ENCODE measurements at regions not wholly inside any gene's neighbourhood (a gene's known extent, or its start where the extent isn't known, plus 50 kb on each side); places are given as distances from the start of the nearest gene placed in this dataset.
A peak's percentile ranks its signal among the peaks of the same experiment; 100 is the strongest.

DNA sequence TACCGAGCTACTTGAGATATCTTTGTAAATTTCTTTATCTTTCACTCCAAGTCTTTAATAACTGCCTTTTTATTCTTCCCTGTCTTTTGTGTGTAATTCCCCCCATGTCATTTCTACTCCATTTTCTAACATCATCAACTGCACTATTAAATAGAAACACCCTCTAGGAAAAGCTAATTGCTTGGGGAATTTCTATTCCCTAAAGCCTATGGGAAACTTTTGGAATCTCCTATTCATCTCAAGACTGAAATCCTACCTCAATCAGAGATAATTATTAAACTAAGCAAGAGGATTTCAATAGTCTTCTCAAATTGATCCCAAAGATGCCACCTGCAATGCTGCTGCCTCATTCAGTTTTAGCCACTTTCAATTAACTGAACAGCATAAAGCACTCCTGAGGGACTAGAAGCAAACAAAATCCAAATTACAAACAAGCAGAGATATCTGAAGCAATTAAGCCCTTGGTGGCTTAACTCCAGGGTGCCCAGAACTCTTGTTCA lies 598.7 kb downstream of the IGSF11 start:
- no peak for DNase-seq (ENCODE audit: low spot score)

DNA sequence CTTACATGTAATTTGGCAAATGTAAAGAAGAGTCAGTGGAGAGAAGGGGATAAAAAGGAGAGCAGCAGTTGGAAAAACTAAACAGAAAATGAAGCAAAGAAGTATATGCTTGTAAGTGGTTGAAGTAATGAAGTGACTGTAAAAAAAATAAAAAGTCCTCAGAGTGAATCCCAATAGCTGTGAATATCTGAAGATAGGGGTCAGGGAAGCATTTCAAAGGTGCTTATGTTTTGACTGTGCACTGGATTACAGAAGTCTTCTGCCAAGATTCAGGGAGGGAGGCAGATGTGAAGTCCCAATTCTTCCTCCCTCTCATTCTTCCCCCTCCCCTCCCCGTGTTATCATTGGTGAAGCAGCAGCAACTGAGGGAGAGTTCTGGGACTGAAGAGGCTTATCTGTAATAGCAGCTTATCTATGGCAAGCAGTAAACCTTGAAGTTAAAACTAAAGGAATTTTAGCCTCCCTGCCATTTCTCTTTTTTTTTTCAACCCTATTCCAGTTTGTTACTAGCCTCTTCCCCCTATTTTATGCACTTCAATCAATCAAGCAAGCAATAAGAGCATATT lies 597.9 kb downstream of the IGSF11 start:
- no peak for DNase-seq (ENCODE audit: low spot score)

DNA sequence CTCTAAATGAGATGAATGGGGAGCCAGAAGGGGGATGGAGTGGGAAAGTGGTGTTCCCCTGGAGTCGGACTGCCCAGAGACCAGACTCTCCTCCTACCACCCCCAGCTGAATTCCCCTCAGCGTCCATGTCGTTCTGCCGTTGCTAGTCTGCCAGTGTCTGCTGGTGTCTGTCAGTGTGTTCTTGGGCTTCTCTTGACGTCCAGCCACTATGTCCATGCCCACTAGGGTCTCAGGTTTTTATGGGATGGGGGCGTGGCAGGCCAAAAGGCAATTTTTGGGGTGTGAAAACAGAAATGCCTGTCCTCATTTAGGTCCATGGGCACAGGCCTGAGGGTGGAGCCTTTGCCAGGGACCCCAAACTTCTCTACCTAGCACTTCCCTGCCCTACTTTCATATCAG lies 589.6 kb downstream of the IGSF11 start:
- DNase-seq (ENCODE audit: low spot score), result no peak

DNA sequence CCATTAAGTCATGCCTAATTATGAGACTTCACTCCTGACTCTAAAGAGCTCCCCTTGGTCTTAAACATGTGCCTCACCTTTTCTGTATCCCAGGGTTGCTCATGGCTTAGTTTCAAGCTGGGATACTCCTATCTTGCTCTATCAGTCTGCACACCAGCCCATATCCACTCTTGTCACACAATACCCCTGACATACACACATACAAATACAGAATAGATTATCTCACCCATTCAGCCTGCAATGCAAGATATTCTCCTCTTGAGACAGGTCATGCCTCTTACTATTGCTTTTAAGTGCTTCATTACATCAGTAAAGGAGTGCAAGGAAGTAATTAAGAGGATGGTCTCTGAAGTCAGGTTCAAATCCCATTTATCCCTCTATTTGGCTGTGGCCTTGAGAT lies 587.3 kb downstream of the IGSF11 start:
- no peak for DNase-seq (ENCODE audit: low spot score)

DNA sequence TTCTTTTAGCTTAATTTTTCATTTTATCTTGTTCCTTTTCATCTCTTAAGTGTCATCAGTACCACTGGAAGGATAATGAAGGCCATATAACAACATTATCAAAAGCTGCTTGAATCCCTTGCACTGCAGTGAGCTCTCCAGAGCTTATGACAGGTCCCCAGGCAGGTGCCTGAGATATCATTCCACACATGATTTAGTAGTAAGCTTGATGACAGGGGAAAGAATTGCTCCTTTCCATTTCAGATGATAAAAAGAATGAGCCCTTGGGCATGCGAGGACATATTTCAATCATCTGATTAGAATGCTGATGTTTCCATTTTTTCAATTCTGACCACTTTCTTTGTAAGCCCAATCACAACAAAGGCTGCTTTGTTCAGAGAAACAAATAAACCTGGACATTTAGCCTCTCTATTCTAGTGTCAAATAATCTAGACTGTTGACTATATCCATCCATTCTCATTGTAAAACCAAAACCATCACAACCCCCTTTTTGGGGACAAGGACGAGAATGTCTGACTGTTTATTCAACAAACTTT lies 567.8 kb downstream of the IGSF11 start:
- no peak for DNase-seq (ENCODE audit: low spot score)

DNA sequence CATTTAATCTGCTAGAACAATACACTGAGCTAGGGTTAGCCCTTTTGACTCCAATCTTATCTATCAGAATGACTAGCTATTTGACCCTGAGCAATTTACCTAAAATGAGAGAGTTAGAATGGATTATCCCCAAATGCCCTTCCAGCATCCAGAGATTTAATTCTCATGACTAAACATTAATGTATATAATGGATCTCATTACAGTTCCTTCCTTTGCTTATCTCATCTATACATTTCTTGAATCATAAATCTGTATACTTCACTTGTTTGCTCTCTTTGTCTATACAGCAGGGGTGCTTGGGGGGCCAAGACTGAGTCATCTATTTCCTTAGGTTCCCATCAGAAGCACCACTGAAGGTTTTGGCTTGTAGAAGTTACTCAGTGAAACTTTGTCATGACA lies 565.8 kb downstream of the IGSF11 start:
- no peak for DNase-seq (ENCODE audit: low spot score)

DNA sequence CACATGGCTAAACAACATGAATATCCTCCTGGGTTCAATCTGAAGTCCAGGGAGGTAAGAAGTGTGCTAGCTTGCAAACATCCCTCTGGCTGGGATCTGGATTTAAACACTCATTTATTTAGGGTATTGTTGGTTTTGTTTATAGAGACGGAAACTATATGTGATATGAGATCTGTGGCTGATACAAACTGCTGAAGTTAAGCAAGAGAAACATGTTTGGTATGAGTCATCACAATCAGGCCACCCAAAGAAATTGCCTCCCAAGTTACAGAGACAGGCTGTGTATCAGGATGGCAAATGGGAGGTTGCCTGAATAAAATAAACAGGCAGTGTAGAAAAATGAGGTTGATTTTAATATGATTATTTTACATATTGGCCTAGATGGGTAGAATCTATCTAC lies 562.1 kb downstream of the IGSF11 start:
- no peak for DNase-seq (ENCODE audit: low spot score)

DNA sequence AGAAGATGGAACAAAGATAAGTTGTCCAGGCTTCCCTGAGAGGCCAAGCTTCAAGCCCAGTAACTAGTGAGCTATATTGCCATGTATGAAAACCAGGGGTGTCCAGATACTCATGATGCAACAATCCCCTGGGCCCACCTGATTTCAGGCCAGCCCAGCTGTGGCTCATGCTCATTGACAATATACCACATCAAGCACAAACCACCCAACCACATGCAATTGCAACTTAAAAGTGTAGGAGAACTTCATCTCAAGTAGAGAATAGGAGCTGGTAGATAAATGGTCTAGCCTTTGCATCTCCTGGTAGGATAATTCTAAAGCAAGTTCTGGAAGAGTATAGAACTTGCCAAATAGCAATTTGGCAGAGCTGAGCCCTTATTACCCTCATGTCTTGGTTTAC lies 561.3 kb downstream of the IGSF11 start:
- no peak for DNase-seq (ENCODE audit: low spot score)

DNA sequence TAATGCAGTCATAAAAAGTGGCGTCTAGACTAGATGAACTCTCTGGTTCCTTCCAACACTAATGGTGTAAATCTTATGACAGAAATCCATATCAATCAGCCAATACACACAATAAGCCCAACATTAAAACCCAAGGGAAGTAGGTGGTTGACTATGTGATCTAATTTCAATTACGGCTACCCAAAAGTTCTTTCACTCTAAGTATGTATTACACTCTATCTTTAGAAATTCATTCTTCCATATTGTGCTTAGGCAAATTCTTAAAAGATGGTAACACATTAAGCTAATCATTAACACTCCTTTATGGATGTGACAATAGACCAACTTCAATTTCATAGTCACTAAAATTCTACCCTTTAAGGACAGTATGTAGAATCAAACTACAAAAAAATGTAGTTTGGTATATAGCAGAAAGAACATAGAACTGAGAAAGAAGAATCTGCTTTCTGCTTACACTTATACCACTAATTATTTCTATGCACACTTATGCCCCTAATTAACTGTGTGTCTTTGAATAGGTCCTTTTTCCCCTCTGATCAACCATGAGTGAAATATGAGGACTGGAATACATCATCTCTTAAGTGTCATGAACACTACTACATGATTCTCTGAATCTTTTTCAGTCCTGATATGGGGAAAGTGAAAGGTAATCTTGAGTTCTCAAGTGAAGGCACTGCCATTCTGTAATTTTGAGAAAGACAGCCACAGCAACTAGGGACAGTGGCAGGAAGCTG lies 557.6 kb downstream of the IGSF11 start:
- no peak for DNase-seq (ENCODE audit: low spot score)

DNA sequence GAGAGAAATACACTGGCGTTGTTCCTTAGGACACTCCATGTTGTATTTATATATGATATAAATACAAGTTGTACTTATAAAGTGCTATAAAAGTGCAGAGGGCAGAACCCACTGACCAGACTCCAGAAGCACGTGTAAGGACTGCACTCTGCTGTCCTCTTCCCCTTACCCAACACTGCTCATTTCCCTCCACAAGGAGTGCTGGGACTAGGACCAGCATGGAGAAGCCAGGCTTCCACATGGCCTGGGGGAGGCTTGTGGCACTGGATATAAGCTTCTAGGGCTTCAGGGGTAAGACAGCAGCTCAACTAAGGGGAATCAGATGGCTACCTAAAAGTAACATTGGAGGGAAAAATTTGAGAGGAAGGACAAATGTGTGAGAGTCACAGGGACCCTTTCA lies 556.9 kb downstream of the IGSF11 start:
- DNase-seq (ENCODE audit: low spot score), result no peak

DNA sequence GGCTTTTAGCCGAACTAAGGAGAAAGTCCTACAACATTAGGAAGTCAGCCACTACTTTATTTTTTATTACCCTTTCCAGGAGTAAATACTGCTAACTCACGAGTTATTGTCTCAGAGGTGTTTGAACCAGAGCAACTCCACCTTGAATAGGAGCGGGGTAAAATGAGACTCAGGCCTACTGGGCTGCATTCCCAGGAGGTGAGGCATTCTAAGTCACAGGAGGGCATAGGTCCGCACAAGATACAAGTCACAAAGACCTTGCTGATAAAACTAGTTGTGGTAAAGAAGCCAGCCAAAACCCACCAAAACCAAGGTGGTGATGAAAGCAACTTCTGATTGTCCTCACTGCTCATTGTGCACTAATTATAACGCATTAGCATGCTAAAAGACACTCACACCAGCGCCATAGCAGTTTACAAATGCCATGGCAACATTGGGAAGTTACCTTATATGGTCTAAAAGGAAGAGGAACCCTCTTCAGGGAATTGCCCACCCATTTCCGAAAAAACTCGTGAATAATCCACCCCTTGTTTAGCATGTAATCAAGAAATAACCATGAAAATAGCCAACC lies 555.9 kb downstream of the IGSF11 start:
- DNase-seq (ENCODE audit: low spot score), result no peak

DNA sequence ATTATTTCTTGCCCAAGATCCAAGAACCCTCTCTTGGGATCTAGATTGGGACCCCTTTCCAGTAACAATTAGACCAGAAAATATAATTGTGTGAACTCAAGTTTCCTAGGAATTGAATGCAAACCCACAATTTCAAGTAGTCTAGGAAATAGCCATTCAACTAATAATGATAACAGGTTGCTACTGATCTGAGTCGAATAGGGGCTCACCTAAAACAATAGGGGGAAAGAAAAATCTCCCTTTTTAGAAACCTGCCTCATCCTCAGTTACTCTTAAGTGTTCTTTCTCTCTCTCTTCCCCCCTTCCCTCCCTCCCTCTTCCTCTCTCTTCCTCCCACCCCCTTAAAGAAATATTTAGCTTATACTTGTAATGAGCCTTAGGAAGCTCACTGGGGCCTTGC lies 555.3 kb downstream of the IGSF11 start:
- no peak for DNase-seq (ENCODE audit: low spot score)

DNA sequence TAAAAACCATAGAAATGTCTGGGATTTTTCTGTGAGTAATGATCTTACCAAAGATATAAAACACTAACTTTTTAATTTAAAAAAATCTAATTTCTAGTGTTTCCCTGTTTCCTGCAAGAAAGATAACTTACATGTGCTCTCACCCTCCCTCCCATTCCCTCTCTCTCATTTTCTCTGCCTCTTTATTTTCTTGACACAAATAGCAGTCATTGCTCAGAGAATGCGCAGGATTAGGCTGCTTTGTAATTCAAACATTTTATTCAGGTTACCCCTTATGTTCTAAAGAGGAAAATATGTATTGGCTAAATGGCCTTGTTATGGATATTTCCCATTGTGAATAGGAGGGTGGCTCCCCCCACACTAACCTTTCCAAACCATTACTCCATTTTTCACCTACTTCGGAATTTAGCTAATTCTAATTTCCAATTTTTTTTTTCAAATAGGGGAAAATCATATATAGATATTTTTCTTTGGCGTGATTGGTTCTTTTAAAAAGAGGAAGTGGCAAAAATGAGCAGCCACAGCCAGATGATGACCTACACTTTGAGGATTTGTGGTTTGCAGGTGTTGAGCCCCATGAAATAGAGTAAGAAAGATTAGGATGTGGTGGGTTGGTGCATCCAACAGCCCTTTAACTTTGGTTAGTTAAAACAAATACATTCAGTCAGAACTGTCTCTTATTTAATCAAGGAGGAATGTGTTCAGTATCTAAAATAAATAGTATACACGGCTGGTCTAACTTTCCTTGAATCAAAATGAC lies 554.4 kb downstream of the IGSF11 start:
- no peak for DNase-seq (ENCODE audit: low spot score)

DNA sequence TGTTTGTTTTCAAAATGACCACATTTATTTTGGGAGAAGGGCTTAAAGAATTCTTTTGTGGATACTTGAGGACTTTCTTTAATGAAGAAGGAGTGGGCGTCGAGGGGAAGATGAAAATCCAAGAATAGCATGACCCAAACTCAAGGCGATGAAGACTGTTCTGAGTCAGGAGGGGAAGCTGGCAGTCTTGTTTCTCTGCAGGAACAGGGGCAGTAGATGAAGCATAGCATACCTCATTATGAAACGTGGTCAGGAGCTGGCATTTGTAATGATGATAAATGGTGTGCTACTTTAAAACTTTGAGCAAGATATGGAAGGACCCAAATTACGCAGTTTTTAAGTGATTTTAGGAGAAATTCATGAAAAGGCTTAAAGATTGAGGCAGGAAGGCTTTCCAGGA lies 549.0 kb downstream of the IGSF11 start:
- no peak for DNase-seq (ENCODE audit: low spot score)

DNA sequence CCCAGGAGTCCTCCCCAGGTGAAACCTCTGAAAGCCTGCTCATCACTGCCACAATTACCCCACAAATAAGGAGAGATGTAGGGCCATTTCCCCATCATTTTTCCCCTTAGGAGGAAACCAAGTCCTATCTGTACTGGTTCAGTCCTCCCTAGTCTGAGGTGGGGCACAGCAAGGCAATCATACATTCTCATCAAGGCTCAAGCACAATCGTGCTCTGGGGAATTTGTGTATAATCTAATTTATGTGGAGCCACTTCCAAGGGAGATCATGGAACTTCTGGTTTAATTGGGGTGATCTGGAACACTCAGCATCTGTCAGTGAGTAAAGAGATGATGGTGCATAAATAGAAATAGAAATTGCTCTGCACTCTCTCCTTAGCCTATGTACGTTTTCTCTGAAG lies 546.9 kb downstream of the IGSF11 start:
- DNase-seq (ENCODE audit: low spot score), result no peak

DNA sequence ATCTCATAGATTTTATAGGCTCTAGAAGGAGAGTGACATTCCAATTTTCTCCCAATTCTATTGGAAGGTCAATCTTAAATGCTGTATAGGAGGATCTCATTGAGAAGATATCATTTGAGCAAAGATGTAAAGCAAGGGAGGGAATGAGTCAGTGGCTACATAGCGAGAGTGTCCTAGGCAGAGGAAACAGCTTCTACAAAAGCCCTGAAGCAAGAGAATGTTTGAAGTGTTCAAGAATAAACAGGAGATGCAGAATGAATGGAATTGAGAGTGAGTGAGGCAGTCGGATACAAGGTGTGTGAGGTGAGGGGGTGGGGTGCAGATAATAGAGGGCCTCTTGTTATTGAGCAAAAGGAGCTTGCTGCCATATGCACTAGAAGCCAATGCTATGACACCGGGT lies 545.9 kb downstream of the IGSF11 start:
- DNase-seq (ENCODE audit: low spot score), result no peak

DNA sequence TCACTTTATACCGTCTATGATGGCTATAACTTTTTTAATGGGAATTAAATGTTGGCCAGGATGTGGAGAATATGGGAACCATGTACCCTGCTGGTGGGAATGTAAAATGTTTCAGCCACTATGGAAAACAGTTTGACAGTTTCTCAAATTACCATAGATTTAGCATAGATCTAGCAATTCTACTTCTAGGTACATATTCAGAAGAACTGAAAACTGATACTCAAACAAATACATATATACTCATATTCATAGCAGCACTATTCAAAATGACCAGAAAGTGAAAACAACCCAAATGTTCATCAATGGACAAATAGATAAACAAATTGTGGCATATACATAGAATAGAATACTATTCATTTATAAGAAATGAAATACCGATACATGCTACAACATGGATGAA lies 539.4 kb downstream of the IGSF11 start:
- DNase-seq (ENCODE audit: low spot score), result no peak

DNA sequence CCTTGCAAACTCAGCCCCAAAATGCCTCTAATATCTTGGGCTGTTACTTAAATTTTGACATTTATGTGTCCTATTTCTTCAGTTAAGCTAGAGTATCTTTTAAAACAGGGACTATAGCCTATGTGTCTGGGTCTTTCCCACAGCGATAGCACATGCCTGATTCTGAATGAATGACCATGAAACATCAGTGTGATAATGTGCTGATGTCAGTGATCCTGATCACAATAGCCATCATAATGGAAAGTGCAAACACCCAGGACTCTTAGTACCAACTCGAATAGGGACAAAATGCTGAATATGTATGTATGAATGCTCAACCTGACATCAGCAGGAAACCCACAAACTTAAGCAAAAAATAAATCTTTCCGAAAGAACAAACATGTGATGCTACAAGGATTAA lies 537.4 kb downstream of the IGSF11 start:
- no peak for DNase-seq (ENCODE audit: low spot score)

DNA sequence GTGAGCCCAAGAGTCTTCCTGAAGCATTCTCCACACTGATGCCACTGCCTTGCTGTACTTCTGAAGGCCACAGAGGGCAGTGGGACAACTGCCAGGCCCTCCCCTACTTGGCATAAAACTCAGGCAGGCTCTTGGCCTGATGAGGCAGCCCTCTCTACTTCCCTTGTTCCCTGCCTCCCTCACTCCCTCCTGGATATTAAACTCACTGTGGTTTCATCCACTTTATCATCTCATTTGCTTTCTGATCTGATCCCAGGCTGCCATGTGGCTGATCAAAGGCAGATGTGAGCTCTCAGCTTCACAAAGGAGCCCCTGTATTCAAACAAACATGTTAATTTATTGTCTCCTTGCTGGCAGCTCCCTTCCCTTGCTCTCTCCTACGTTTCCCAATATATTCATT lies 533.5 kb downstream of the IGSF11 start:
- DNase-seq (ENCODE audit: low spot score), result peak; percentile 7

DNA sequence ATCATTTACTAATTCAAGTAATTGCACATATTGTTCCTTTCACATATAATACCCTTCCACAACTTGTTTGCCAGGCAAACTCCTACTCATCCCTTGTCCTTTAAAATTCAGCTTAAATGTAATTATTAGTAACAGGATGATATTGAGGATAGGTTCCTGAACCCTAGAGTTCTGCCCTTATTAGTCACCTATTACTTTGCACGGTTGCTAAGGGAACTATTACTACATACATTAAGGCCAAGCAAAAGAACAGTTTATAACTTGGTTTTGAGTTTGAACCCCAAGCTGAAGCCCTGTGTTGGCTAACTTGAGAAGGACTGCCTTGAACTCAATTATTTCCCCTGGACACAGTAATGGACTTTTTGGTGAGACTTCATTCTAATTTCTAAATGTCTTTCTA lies 529.7 kb downstream of the IGSF11 start:
- DNase-seq (ENCODE audit: low spot score), result no peak

DNA sequence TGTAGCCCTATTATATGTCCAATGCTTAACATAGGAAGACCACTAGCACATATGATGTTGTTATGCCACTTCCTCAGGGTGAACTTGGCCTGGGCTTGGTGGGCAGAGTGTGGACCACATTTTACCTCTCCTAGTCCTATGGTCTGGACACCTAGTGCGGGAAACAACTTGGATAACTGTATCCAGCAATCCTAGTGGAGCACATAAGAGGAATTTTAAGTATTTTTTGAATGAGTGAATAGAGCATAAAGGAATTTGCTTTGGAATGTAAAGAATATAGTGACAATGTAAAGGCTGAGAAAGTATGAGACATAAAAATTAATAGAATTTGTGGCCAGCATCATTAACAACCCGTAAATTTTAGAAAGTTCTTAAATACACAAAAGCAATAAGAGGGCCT lies 528.9 kb downstream of the IGSF11 start:
- no peak for DNase-seq (ENCODE audit: low spot score)

DNA sequence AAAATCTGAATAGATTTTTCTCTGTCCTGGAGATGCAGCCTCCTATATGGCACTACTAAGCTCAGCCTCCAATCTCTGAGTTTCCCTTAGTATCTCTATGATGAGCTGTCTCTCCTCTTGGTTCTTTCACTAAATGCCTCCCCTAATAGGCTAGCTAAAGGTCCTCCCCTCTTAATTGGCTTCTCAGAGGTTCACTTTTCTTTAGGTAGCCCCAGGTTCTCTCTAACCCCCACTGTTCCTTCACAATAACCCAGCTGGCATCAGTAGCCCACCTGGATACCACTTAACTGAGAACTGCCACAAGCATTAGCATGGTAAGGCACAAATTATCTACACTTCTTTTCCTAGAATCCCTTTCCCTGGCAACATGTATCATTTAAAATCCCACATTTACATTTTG lies 523.2 kb downstream of the IGSF11 start:
- no peak for DNase-seq (ENCODE audit: low spot score)

DNA sequence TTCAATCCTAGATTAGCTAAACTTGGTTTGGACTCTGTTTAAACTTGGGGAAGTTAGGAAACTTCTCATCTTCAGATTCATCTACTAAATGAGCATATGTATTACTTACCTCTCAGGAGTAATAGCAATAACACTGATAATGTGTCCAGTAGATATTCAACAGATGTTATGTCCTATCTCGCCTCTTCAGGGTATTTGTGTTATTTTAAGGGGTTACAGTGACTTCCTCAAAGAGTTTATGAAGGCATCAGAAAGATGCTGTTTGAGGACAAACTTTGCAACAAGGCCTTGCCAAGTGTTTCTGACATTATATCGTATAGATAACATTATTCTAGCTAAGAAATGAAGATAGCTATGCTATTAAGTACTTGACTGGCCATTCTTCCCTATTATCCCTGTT lies 522.3 kb downstream of the IGSF11 start:
- DNase-seq (ENCODE audit: low spot score), result no peak

All from AG20443 (cell line).